Left lobe of liver (tissue), 2 donors: ENCODE measurements at regions not wholly inside any gene's neighbourhood (a gene's known extent, or its start where the extent isn't known, plus 50 kb on each side); places are given as distances from the start of the nearest gene placed in this dataset.

Source experiments
- ATAC-seq: fragments of 200-7000 bp; cut with Tn5 transposase; one replicate; pipeline ENCODE4 v1.9.1; 2020; ENCODE audit warnings: mild to moderate bottlenecking, moderate library complexity
- DNase-seq: peaks from one replicate; pipeline ENCODE4 v3.0.0-alpha.2; 2020; ENCODE audit warnings: low spot score
- donor health status: DM: no; HTN: no; CAD: no; lungs with moderate emphysema.
- donor health status: DM: no; HTN: yes; CAD: no.

GRCh38 chr15:91783451-91783850, 70.1 kb upstream of the SLCO3A1 start:
- no peak for ATAC-seq

GRCh38 chr15:91784973-91785709, 68.4 kb upstream of the SLCO3A1 start:
- DNase-seq (no peak), ATAC-seq (no peak)

More at GRCh38 chr15:91783451-91783850, 70.1 kb upstream of the SLCO3A1 start:
- no peak for DNase-seq

GRCh38 chr15:91787198-91787597, 66.3 kb upstream of the SLCO3A1 start:
- ATAC-seq: no peak
- no peak for DNase-seq

GRCh38 chr15:91789136-91789535, 64.4 kb upstream of the SLCO3A1 start:
- ATAC-seq (no peak), DNase-seq (no peak)

GRCh38 chr15:91790836-91791235, 62.7 kb upstream of the SLCO3A1 start:
- no peak for ATAC-seq
- DNase-seq: no peak

GRCh38 chr15:91793771-91794170, 59.7 kb upstream of the SLCO3A1 start:
- no peak for ATAC-seq
- no peak for DNase-seq

- ATAC-seq (no peak), DNase-seq (no peak)
These were observed 58.3 kb upstream of the SLCO3A1 start for GRCh38 chr15:91795235-91795634.

- DNase-seq: no peak
- ATAC-seq: no peak
These were observed 51.5 kb upstream of the SLCO3A1 start for GRCh38 chr15:91801836-91802534.

GRCh38 chr15:91803260-91803659, 50.2 kb upstream of the SLCO3A1 start:
- ATAC-seq (no peak), DNase-seq (no peak)
